Upper lobe of left lung (tissue), 4 donors: ENCODE measurements at regions not wholly inside any gene's neighbourhood (a gene's known extent, or its start where the extent isn't known, plus 50 kb on each side); places are given as distances from the start of the nearest gene placed in this dataset.

Source experiments
- CTCF ChIP-seq, 6 experiments: fragments of 450-650 bp in 4 of 6; fragments of 200-600 bp in 2 of 6; sonication (generic) in 2 of 6; IDR thresholded peaks; one replicate each; pipeline ENCODE4 v1.5.1; 2016 to 2019; ENCODE audit warnings: antibody characterized with exemption in 6 of 6
- POLR2A ChIP-seq, 4 donors: fragments of 450-650 bp; IDR thresholded peaks; one replicate each; pipeline ENCODE4 v1.5.1; 2016 to 2017; ENCODE audit warnings: antibody characterized with exemption in 4 of 4, mild to moderate bottlenecking in 2 of 4
- POLR2AphosphoS5 ChIP-seq, 2 donors: sonication (generic); formaldehyde crosslinking; IDR thresholded peaks; one replicate each; pipeline ENCODE4 v1.5.1; 2017; ENCODE audit warnings: antibody characterized with exemption in 2 of 2

GRCh38 chr2:105631011-105631410 lies 113.7 kb upstream of the NCK2 start:
- TF ChIP-seq CTCF (IDR thresholded peaks at IDR 0.05) (no peak), POLR2AphosphoS5 (IDR thresholded peaks at IDR 0.05) (no peak), POLR2A (IDR thresholded peaks at IDR 0.05) (no peak)
